HG02970 (cell line): ENCODE measurements at regions not wholly inside any gene's neighbourhood (a gene's known extent, or its start where the extent isn't known, plus 50 kb on each side); places are given as distances from the start of the nearest gene placed in this dataset.
"Not testable (repeated sequence)": the region's sequence is repeated elsewhere in the genome, so short reads cannot be mapped to it uniquely, and the experiment has no call there.

ENCODE experiments used
- ATAC-seq: cut with Tn5 transposase; IDR thresholded peaks from one replicate; pipeline ENCODE4 v1.9.1; 2021; ENCODE audit warnings: mild to moderate bottlenecking, moderate library complexity, moderate number of reproducible peaks; ENCODE audit not compliant: unreplicated experiment, low FRiP score

- no peak for ATAC-seq
Observed at GRCh38 chr21:23977971-23978370, 1629.3 kb downstream of the MRPL39 start.

DNA sequence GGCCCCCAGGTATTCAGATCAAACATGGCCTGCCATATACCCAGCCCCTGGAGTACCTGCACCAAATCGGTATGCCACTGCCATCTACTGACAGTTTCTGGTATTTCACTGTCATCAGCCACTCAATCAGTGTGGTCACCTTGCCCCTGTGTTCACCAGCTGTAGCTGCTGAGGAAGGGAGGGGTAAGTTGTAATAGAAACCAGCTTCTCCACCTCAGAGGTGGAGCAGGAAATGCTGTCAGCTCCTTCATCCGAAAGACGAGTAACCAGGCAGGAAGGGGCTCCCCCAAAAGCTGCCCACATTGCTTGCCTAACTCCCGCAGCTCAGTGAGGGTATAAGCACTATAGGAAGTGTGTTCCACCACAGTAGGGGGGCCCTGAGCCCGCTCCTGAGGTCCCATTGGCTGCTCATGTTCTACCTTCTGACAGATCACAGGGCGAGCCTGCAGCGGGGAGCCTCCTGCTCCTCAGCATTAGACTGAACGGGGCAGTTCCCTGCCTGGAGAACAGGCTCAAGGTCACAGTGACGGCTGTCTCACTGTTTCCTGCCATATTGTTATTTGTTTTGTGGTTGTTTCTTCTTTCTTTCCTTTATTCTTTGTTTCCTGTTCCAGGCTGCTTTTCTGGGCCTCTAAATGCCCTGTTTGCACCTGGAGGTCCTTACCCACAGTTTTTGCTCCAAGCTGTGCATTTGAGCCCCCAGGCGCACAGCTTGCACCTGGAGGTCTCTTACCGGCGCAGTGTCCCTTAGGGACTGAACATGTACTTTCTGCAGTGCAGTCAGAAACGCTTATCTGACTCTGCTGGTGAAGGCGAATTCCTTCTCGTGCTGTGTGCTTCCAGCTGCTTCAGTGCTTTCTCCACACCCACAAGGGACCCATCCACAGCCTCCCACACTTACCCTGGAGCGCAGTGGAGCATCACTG lies 1638.3 kb downstream of the MRPL39 start:
- ATAC-seq: peak; percentile 96

DNA sequence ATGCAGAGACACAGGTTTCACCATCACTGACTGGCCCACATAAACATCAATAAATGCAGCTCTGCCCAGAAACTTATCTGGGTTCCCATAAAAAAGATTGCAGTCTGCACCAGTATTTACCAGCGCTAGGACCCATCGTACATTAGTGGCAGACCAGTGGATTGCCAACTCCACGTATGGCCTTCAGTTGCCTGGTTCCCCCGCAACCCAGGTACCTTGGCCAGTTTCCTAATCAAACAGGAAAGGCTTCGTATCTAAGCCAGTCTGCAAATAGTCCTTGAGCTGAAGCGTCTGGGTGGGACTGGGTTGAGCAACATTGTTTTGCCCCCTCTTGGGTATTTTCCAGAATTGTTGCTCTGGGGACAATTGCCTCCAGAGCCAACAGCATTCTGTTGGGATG lies 1639.3 kb downstream of the MRPL39 start:
- no peak for ATAC-seq

DNA sequence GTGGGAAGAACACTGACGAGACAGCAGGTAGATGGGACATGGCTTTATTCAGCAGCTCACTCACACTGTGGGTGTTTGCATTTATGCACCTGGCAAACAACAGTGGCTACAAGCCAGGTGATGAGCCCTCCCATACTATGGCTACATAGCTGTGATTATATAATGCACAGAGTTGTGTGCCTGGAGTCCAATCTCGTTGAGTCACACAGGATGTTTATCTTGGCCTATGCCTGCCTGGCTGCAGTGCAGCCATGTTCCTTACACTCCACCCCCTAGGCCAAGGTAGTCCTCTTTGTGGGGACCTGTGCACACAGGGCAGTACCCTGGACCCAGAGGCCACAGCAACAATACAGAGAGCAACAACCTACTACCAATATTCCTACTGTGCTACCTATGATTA lies 1643.8 kb downstream of the MRPL39 start:
- ATAC-seq: no peak

- ATAC-seq: no peak
Observed at GRCh38 chr21:23960769-23961168, 1646.5 kb downstream of the MRPL39 start.

GRCh38 chr21:23955135-23955843 lies 1652.0 kb downstream of the MRPL39 start:
- ATAC-seq: no peak

- no peak for ATAC-seq
Observed at GRCh38 chr21:23952269-23952668, 1655.0 kb downstream of the MRPL39 start.

DNA sequence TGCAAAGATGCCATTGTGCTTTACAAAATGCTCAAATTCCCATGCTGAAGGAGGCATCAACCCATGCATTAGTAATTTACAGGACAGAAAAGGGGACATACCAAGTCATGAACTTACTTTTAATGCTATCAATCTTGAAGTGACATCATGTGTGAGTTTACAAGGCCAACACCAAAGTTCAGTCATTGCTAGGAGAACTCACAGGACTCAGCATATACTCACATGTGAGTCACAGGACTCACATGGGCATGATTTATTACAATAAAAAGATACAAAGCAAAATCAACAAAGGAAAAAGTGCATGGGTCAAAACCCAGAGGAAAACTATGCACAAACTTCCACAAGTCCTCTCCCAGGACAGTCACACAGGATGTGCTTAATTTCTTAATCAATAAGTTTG lies 1656.0 kb downstream of the MRPL39 start:
- ATAC-seq: no peak

- ATAC-seq: no peak
Observed at GRCh38 chr21:23950344-23950743, 1656.9 kb downstream of the MRPL39 start.

GRCh38 chr21:23949493-23949892 lies 1657.8 kb downstream of the MRPL39 start:
- no peak for ATAC-seq

GRCh38 chr21:23939369-23940065 lies 1667.8 kb downstream of the MRPL39 start:
- ATAC-seq: no peak

GRCh38 chr21:23936991-23937390 lies 1670.3 kb downstream of the MRPL39 start:
- ATAC-seq: no peak

DNA sequence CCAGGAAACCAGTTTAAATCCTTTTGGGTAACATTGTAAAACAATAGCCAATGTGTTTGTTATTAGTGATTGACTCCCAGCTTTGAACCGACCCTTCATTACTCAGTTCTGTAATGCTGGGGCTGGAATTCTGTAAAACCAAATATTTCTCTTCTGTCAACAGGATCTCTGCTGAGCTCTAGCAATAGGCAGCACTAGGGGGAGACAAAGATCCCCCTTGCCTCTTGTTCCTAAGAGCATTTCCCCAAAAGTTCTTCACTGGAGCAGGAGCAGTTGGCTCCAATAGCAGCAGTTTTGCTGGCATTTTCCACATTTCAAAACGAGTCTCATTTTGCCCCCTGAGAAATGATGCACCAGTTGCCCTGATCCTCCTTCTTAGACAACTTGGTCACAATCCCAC lies 1671.1 kb downstream of the MRPL39 start:
- no peak for ATAC-seq

DNA sequence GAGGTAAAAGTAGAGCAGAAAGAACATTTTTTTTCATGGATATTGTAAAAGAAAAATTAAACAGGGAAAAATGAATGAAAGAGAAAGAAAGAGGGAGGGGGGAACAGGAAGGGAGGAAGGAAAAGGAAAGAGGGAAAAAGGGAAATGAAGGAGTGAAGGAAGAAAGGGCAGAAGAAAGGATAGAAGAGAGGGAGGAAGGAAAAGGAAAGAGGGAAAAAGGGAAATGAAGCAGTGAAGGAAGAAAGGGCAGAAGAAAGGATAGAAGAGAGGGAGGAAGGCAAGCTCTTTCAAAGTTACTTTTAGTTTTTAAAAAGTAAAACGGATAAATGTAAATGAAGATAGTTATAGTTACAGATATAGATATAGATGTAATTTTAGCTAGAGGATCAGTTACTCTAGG lies 1676.7 kb downstream of the MRPL39 start:
- no peak for ATAC-seq

- ATAC-seq: not testable (repeated sequence)
Observed at GRCh38 chr21:23926430-23926829, 1680.9 kb downstream of the MRPL39 start.

- ATAC-seq: no peak
Observed at GRCh38 chr21:23921670-23922418, 1685.4 kb downstream of the MRPL39 start.

- no peak for ATAC-seq
Observed at GRCh38 chr21:23900727-23901126, 1706.6 kb downstream of the MRPL39 start.

DNA sequence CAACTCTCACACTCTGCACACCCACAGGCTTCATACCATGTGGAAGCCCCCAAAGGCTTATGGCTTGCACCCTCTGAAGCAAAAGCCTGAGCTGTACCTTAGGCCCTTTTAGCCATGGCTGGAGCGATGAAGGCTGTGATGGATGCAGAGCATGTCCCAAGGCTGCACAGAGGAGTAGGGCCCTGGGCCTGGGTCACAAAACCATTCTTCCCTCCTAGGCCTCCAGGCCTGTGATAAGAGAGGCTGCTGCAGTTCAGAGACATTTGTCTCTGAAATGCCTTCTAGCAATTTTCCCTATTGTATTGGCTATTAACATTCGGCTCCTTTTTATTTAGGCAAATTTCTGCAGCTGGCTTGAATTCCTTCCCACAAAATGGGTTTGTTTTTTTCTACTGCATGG lies 1707.7 kb downstream of the MRPL39 start:
- ATAC-seq: no peak

DNA sequence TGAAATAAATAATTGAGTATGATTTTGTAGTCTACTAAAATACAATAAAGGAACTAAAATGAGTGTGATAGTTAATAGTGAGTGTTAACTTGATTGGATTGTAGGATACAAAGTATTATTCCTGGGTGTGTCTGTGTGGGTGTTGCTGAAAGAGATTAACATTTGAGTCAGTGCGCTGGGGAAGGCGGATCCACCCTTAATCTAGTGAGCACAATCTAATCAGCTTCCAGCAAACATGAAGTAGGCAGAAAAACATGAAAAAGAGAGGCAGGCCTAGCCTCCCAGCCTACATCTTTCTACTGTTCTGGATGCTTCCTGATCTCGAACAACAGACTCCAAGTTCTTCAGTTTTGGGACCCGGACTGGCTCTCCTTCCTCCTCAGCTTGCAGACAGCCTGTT lies 1716.6 kb downstream of the MRPL39 start:
- no peak for ATAC-seq

DNA sequence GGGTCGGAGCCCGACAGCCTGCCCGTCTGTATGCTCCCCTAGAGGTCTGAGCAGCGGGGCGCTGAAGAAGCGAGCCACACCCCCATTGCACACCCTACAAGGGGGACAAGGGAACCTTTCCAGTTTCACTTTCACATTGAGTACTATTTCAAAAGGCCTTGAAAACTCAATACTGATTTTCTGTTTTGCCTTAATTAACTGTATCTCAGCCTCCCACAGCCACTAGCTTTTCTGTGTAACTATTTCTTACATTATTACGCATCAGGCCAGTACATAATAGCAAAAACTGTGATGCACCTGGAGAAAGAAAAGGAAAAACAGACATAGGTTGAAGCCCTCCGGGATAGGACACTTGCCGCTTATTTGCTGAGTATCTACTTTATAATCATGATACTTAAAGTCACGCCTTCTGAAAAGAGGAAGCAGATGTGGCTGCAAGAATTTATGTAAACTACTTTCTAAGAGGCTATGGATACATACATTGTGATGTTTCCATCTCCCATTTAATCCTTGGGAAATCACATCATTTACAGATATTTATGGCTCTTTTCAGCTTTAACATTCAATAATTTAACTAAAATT lies 1719.5 kb downstream of the MRPL39 start:
- peak; percentile 76 for ATAC-seq
